ENCODE measurements at regions not wholly inside any gene's neighbourhood (a gene's known extent, or its start where the extent isn't known, plus 50 kb on each side); places are given as distances from the start of the nearest gene placed in this dataset.

DNA sequence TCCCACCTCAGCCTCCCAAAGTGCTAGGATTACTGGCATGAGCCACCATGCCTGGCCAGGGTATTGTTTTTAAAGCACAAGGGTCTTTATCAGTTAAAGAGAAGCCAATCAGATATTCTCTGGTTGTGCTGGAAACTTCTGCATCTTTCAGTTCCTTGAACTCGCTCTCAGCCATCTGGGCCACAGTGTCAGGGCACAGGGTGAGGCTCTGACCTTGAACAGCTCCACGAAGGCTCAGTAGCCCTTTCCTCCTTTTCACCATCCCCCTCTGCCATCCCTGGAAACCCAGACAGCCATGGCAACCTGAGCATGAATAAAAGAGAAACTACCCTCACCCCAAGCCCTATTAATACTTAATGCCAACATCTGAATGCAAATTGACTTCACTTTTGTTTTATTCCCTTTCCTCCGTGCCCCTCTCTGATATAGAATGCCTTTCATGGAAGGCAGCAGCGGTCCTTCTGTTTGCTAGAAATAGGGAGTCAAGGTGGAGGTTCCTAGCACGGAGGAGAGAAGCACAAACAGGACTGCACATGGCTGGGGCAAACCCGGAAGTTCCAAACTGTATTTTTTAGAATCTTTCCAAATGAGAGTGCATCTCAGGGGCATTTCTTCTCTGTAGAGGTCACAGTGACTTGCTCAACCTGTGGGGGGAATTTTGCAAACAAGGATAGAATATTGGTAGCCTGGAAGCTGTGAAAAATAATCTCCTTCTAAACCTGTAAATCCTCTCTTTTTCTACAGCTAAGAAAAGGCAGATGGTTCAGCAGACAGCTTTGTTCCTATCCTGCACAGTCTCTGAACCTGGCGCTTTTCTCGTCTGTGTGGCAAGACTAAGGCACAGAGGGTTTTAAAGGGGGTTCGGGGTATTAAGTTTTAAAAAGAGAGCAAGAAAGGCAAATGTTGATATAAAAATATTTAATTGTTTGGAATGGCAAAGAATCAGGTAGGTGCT lies 176.4 kb upstream of the RREB1 start:
- TF ChIP-seq, protein P1, sequence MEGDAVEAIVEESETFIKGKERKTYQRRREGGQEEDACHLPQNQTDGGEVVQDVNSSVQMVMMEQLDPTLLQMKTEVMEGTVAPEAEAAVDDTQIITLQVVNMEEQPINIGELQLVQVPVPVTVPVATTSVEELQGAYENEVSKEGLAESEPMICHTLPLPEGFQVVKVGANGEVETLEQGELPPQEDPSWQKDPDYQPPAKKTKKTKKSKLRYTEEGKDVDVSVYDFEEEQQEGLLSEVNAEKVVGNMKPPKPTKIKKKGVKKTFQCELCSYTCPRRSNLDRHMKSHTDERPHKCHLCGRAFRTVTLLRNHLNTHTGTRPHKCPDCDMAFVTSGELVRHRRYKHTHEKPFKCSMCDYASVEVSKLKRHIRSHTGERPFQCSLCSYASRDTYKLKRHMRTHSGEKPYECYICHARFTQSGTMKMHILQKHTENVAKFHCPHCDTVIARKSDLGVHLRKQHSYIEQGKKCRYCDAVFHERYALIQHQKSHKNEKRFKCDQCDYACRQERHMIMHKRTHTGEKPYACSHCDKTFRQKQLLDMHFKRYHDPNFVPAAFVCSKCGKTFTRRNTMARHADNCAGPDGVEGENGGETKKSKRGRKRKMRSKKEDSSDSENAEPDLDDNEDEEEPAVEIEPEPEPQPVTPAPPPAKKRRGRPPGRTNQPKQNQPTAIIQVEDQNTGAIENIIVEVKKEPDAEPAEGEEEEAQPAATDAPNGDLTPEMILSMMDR (conservative IDR thresholded peaks at IDR 0.05; ENCODE audit: low read depth, low read length) = no peak
- no peak for TF ChIP-seq EZH2 (IDR thresholded peaks at IDR 0.05; ENCODE audit: borderline replicate concordance, low read depth, low read length, poor library complexity, severe bottlenecking)
